B cell (primary cell): ENCODE measurements at regions not wholly inside any gene's neighbourhood (a gene's known extent, or its start where the extent isn't known, plus 50 kb on each side); places are given as distances from the start of the nearest gene placed in this dataset.

Experiments
- ATAC-seq: fragments of 200-7000 bp; cut with Tn5 transposase; one replicate; pipeline ENCODE4 v1.10.0; 2021; ENCODE audit warnings: low read depth, mild to moderate bottlenecking, moderate number of reproducible peaks, moderate library complexity
- CTCF ChIA-PET: fragments of 350-600 bp; sonication (Branson Sonifier 250); formaldehyde crosslinking; loops from one replicate; lab custom pipeline; 2021; ENCODE audit warnings: antibody characterized with exemption, inconsistent platforms; lab: Charles Lee
- POLR2A ChIA-PET: fragments of 350-600 bp; sonication (Branson Sonifier 250); formaldehyde crosslinking; loops from one replicate; lab custom pipeline; 2021; ENCODE audit warnings: antibody characterized with exemption; lab: Charles Lee
- DNase-seq: peaks from one replicate; pipeline ENCODE4 v3.0.0; 2013
- H2AFZ ChIP-seq: 2 replicates; pipeline ENCODE4 v1.6.1; 2012; ENCODE audit warnings: mild to moderate bottlenecking, low read depth, low read length; ENCODE audit not compliant: insufficient read depth, poor library complexity, severe bottlenecking
- H3K27ac ChIP-seq, 2 donors: 1 replicate in 1 of 2; 2 replicates in 1 of 2; pipeline ENCODE4 v1.5.1; 2012 to 2013; ENCODE audit warnings: low read length in 2 of 2, mild to moderate bottlenecking in 2 of 2, moderate library complexity in 1 of 2
- H3K27me3 ChIP-seq, 4 experiments: fragments of 200-600 bp in 1 of 4; sonication (generic) in 1 of 4; replicated peaks in 1 of 4; 1 replicate in 2 of 4; 2 replicates in 2 of 4; pipeline versions ENCODE4 v1.6.1 to v1.7.0; 2013 to 2016; ENCODE audit warnings: low read length in 3 of 4, mild to moderate bottlenecking in 2 of 4, mixed read lengths in 1 of 4, moderate library complexity in 1 of 4; ENCODE audit not compliant: insufficient read depth in 4 of 4, control insufficient read depth in 3 of 4; ENCODE audit errors: control extremely low read depth in 1 of 4
- H3K36me3 ChIP-seq, 2 experiments: replicated peaks in 1 of 2; 1 replicate in 1 of 2; 2 replicates in 1 of 2; pipeline versions ENCODE4 v1.6.1 to v1.7.1; 2013; ENCODE audit warnings: low read length in 1 of 2; ENCODE audit not compliant: insufficient read depth in 2 of 2, control insufficient read depth in 1 of 2; ENCODE audit errors: control extremely low read depth in 1 of 2, extremely low read depth in 1 of 2
- H3K4me1 ChIP-seq, 2 donors: fragments of 200-600 bp in 1 of 2; sonication (generic) in 1 of 2; 1 replicate in 1 of 2; 2 replicates in 1 of 2; pipeline versions ENCODE4 v1.5.1 to v1.6.1; 2013 to 2017; ENCODE audit warnings: low read length in 2 of 2; ENCODE audit not compliant: control insufficient read depth in 2 of 2, insufficient read depth in 2 of 2
- H3K4me2 ChIP-seq: replicated peaks from 2 replicates; pipeline ENCODE3; 2012; ENCODE audit warnings: mild to moderate bottlenecking, low read depth, low read length; ENCODE audit not compliant: poor library complexity, severe bottlenecking
- H3K4me3 ChIP-seq, 5 experiments: fragments of 200-600 bp in 1 of 5; sonication (generic) in 1 of 5; 1 replicate in 3 of 5; 2 replicates in 2 of 5; pipeline versions ENCODE4 v1.5.1 to v1.7.0; 2011 to 2016; ENCODE audit warnings: low read length in 4 of 5, mild to moderate bottlenecking in 4 of 5, low read depth in 2 of 5, control low read depth in 1 of 5, moderate library complexity in 1 of 5; ENCODE audit not compliant: insufficient read depth in 1 of 5; ENCODE audit errors: control extremely low read depth in 1 of 5, extremely low read depth in 1 of 5
- H3K79me2 ChIP-seq: fragments of 200-600 bp; sonication (generic); one replicate; pipeline ENCODE4 v1.6.0; 2016; ENCODE audit warnings: low read length; ENCODE audit not compliant: control insufficient read depth, insufficient read depth
- H3K9ac ChIP-seq: fragments of 200-600 bp; sonication (generic); 2 replicates; pipeline ENCODE4 v1.6.1; 2017; ENCODE audit warnings: mild to moderate bottlenecking, low read length, moderate library complexity
- H3K9me3 ChIP-seq, 3 donors: one replicate each; pipeline versions ENCODE4 v1.6.1 to v1.7.1; 2013; ENCODE audit warnings: low read length in 2 of 3; ENCODE audit not compliant: control insufficient read depth in 2 of 3, insufficient read depth in 1 of 3; ENCODE audit errors: control extremely low read depth in 1 of 3
- H4K20me1 ChIP-seq: 2 replicates; pipeline ENCODE4 v1.6.0; 2012; ENCODE audit warnings: mild to moderate bottlenecking, low read length; ENCODE audit not compliant: insufficient read depth, control insufficient read depth, poor library complexity, severe bottlenecking
- H3K27ac Mint-ChIP-seq: one replicate; pipeline ENCODE4 v1.8.0; 2021; ENCODE audit warnings: mixed read lengths
- H3K27me3 Mint-ChIP-seq: one replicate; pipeline ENCODE4 v1.8.0; 2021; ENCODE audit warnings: mixed read lengths
- H3K4me1 Mint-ChIP-seq: one replicate; pipeline ENCODE4 v1.8.0; 2021; ENCODE audit warnings: mixed read lengths
- H3K4me3 Mint-ChIP-seq: one replicate; pipeline ENCODE4 v1.8.0; 2021; ENCODE audit warnings: mixed read lengths
- H3K9me3 Mint-ChIP-seq: one replicate; pipeline ENCODE4 v1.8.0; 2022; ENCODE audit warnings: mixed read lengths; ENCODE audit not compliant: insufficient read depth
- CTCF ChIP-seq: fragments of 200-600 bp; IDR thresholded peaks from one replicate; pipeline ENCODE4 v1.8.0; 2022; ENCODE audit warnings: antibody characterized with exemption, mild to moderate bottlenecking
- EZH2 ChIP-seq: IDR thresholded peaks from 2 replicates; pipeline ENCODE4 v1.6.1; 2012; ENCODE audit warnings: borderline replicate concordance, low read depth, mild to moderate bottlenecking, moderate library complexity, low read length; ENCODE audit not compliant: insufficient read depth, poor library complexity, severe bottlenecking
- WGBS: methylation state at CpG from one replicate; pipeline ENCODE4 v1.1.5; 2013; ENCODE audit warnings: missing lambda C conversion rate; ENCODE audit not compliant: insufficient coverage; 5-methylcytosine and 5-hydroxymethylcytosine counted together
- intact Hi-C: fragments of 100-400 bp; cut with micrococcal nuclease; formaldehyde crosslinking; loops from one replicate; pipeline ENCODE4 v1.10.0; 2022

- H3K9me3 Mint-ChIP-seq = no peaks in the 10 kb centered on the region
- ATAC-seq = no peak
- no peak overlapping the region for H3K27ac Mint-ChIP-seq
- no peaks in the 10 kb centered on the region for H3K27me3 Mint-ChIP-seq
- Histone ChIP-seq H3K36me3 (no peaks in the 10 kb centered on the region), H4K20me1 (no peaks in the 10 kb centered on the region), H3K9me3 (no peaks in the 10 kb centered on the region), H3K79me2 (no peaks in the 10 kb centered on the region), H3K27me3 (no peaks in the 10 kb centered on the region), H3K4me1 (no peaks in the 10 kb centered on the region), H3K9ac (no peak overlapping the region), H3K4me3 (no peak overlapping the region), H3K27ac (no peak overlapping the region), H2AFZ (no peak overlapping the region), H3K4me2 (no peak overlapping the region)
- H3K4me3 Mint-ChIP-seq = no peak overlapping the region
- no peaks in the 10 kb centered on the region for H3K4me1 Mint-ChIP-seq
- WGBS = no CpG with 5 or more reads among the region's 1 CpG
- ChIA-PET CTCF (no interaction called here), POLR2A (no interaction called here)
- intact Hi-C loops = no loop called here
- no peak for DNase-seq
- TF ChIP-seq EZH2 = no peak
- no peak for TF ChIP-seq CTCF
Measured at GRCh38 chr4:125091101-125091500, 223.7 kb upstream of the FAT4 start.

GRCh38 chr4:125084608-125085007 lies 230.1 kb upstream of the FAT4 start:
- Histone ChIP-seq H3K9ac (no peak overlapping the region), H4K20me1 (no peaks in the 10 kb centered on the region), H3K79me2 (no peaks in the 10 kb centered on the region), H3K9me3 (no peaks in the 10 kb centered on the region), H3K4me2 (no peak overlapping the region), H3K27me3 (no peaks in the 10 kb centered on the region), H3K4me3 (no peak overlapping the region), H2AFZ (no peak overlapping the region), H3K27ac (no peak overlapping the region), H3K36me3 (no peaks in the 10 kb centered on the region), H3K4me1 (no peaks in the 10 kb centered on the region)
- Mint-ChIP-seq H3K27ac (no peak overlapping the region), H3K4me1 (no peaks in the 10 kb centered on the region), H3K9me3 (no peaks in the 10 kb centered on the region), H3K4me3 (no peak overlapping the region), H3K27me3 (no peaks in the 10 kb centered on the region)
- WGBS = no CpG with 5 or more reads among the region's 1 CpG
- TF ChIP-seq EZH2 = no peak
- TF ChIP-seq CTCF = no peak
- ATAC-seq (no peak), DNase-seq (no peak)
- intact Hi-C loops = no loop called here
- CTCF ChIA-PET = no interaction called here
- POLR2A ChIA-PET = no interaction called here
